Endothelial cell of umbilical vein (primary cell): ENCODE measurements at regions not wholly inside any gene's neighbourhood (a gene's known extent, or its start where the extent isn't known, plus 50 kb on each side); places are given as distances from the start of the nearest gene placed in this dataset.

Experiments
- BruUV-seq: library from RNA; stranded (reverse); fragments of 400-500 nt; replicated peaks from 2 replicates; lab custom pipeline; 2021; lab: Mats Ljungman, UMichigan
- CTCF ChIA-PET: fragments of 300-600, 350-600 bp; sonication (Branson Sonifier 250); formaldehyde crosslinking; loops from one replicate; lab custom pipeline; 2021; ENCODE audit warnings: antibody characterized with exemption, inconsistent platforms; lab: Charles Lee
- POLR2A ChIA-PET: fragments of 300-600, 350-600 bp; sonication (Branson Sonifier 250); formaldehyde crosslinking; loops from one replicate; lab custom pipeline; 2021; ENCODE audit warnings: antibody characterized with exemption, inconsistent platforms; lab: Charles Lee
- DNase-seq: peaks from one replicate; pipeline ENCODE4 v3.0.0-alpha.2; 2011; ENCODE audit warnings: low read depth, low spot score
- FAIRE-seq: peaks from 2 replicates; lab custom pipeline; 2011; peaks lifted over from hg19 to GRCh38; lab: Jason Lieb, UNC
- H2AFZ ChIP-seq: 2 replicates; pipeline ENCODE4 v1.6.0; 2012; ENCODE audit warnings: low read depth, low read length, control low read depth, inconsistent platforms
- H3K27ac ChIP-seq: 2 replicates; pipeline ENCODE4 v1.5.1; 2011; ENCODE audit warnings: low read depth, mild to moderate bottlenecking, control low read depth, low read length, moderate library complexity; ENCODE audit not compliant: insufficient read depth
- H3K27me3 ChIP-seq, 2 experiments: 2 replicates each; pipeline versions ENCODE4 v1.6.0 to v1.6.1; 2011; ENCODE audit warnings: low read length in 2 of 2, mixed read lengths in 1 of 2; ENCODE audit not compliant: control insufficient read depth in 2 of 2, insufficient read depth in 2 of 2
- H3K36me3 ChIP-seq, 2 experiments: 2 replicates in 1 of 2; 3 replicates in 1 of 2; pipeline ENCODE4 v1.5.1; 2011; ENCODE audit warnings: low read length in 2 of 2, mild to moderate bottlenecking in 1 of 2, moderate library complexity in 1 of 2; ENCODE audit not compliant: control insufficient read depth in 2 of 2, insufficient read depth in 2 of 2; ENCODE audit errors: extremely low read depth in 1 of 2
- H3K4me1 ChIP-seq: 3 replicates; pipeline ENCODE4 v1.5.1; 2011; ENCODE audit warnings: mild to moderate bottlenecking, low read length; ENCODE audit not compliant: control insufficient read depth, insufficient read depth; ENCODE audit errors: extremely low read depth
- H3K4me2 ChIP-seq: 2 replicates; pipeline ENCODE4 v1.6.1; 2011; ENCODE audit warnings: low read length, control low read depth, mixed read lengths; ENCODE audit not compliant: insufficient read depth
- H3K4me3 ChIP-seq, 3 experiments: fragments of 200-600 bp in 1 of 3; sonication (generic), shearing (Covaris generic) in 1 of 3; replicated peaks in 1 of 3; 2 replicates each; pipeline ENCODE4 v1.5.1; 2011 to 2016; ENCODE audit warnings: control low read depth in 3 of 3, low read length in 3 of 3, mild to moderate bottlenecking in 2 of 3, inconsistent platforms in 1 of 3, low read depth in 1 of 3, moderate library complexity in 1 of 3; ENCODE audit not compliant: insufficient read depth in 1 of 3
- H3K79me2 ChIP-seq: 2 replicates; pipeline ENCODE4 v1.6.0; 2012; ENCODE audit warnings: low read length, inconsistent platforms; ENCODE audit not compliant: control insufficient read depth, insufficient read depth
- H3K9ac ChIP-seq: replicated peaks from 2 replicates; pipeline ENCODE3; 2011; ENCODE audit warnings: low read length, control low read depth; ENCODE audit not compliant: insufficient read depth; ENCODE audit errors: extremely low read depth
- H3K9me1 ChIP-seq: replicated peaks from 3 replicates; pipeline ENCODE4 v1.6.0; 2011; ENCODE audit warnings: mild to moderate bottlenecking, low read length; ENCODE audit not compliant: control insufficient read depth, insufficient read depth; ENCODE audit errors: extremely low read depth
- H3K9me3 ChIP-seq: replicated peaks from 2 replicates; pipeline ENCODE4 v1.5.1; 2012; ENCODE audit warnings: low read length, inconsistent platforms; ENCODE audit not compliant: control insufficient read depth, insufficient read depth
- H4K20me1 ChIP-seq: replicated peaks from 2 replicates; pipeline ENCODE3; 2011; ENCODE audit warnings: mild to moderate bottlenecking, low read length; ENCODE audit not compliant: control insufficient read depth, insufficient read depth; ENCODE audit errors: extremely low read depth
- EZH2 ChIP-seq: IDR thresholded peaks from 2 replicates; pipeline ENCODE4 v1.6.1; 2012; ENCODE audit warnings: borderline replicate concordance, low read depth, mild to moderate bottlenecking, moderate library complexity, low read length, inconsistent platforms; ENCODE audit not compliant: severe bottlenecking
- FOS ChIP-seq: IDR thresholded peaks from 2 replicates; pipeline ENCODE4 v1.6.1; 2011; ENCODE audit warnings: mild to moderate bottlenecking, low read length, moderate library complexity, borderline replicate concordance; ENCODE audit not compliant: insufficient read depth
- GATA2 ChIP-seq: IDR thresholded peaks from 2 replicates; pipeline ENCODE4 v1.7.0; 2011; ENCODE audit warnings: low read depth, mild to moderate bottlenecking, moderate library complexity, mixed read lengths, low read length; ENCODE audit not compliant: insufficient read length, insufficient read depth
- JUN ChIP-seq: IDR thresholded peaks from 2 replicates; pipeline ENCODE4 v1.6.1; 2011; ENCODE audit warnings: borderline replicate concordance, low read depth; ENCODE audit not compliant: insufficient read length, insufficient read depth
- MYC ChIP-seq: IDR thresholded peaks from one replicate; pipeline ENCODE4 v1.6.1; 2011; ENCODE audit warnings: mild to moderate bottlenecking, low read depth, low read length
- POLR2A ChIP-seq: IDR thresholded peaks from 2 replicates; pipeline ENCODE4 v1.6.1; 2012; ENCODE audit warnings: low read depth, mild to moderate bottlenecking, control low read depth, low read length
- POLR2AphosphoS5 ChIP-seq: IDR thresholded peaks from 2 replicates; pipeline ENCODE4 v1.6.1; 2012; ENCODE audit warnings: low read depth, mild to moderate bottlenecking, control low read depth, low read length, moderate library complexity; ENCODE audit not compliant: insufficient read depth
- dilution Hi-C: fragments of 300-500 bp; cut with MboI; formaldehyde crosslinking; loops from one replicate; pipeline ENCODE4 v1.15.0; 2019; ENCODE audit warnings: low sequenced_read_pairs; ENCODE audit not compliant: extremely low pct_ligation_motif_present
- intact Hi-C: fragments of 100-400 bp; cut with micrococcal nuclease; formaldehyde crosslinking; loops from one replicate; pipeline ENCODE4 v1.10.0; 2022
- TF ChIP-seq, protein P1 (sequence below), 2 donors: IDR thresholded peaks; 1 replicate in 1 of 2; 2 replicates in 1 of 2; pipeline ENCODE4 v1.5.1; 2011; ENCODE audit warnings: low read length in 2 of 2, mild to moderate bottlenecking in 2 of 2, moderate library complexity in 2 of 2, control low read depth in 1 of 2, inconsistent platforms in 1 of 2, low read depth in 1 of 2; ENCODE audit not compliant: insufficient read depth in 1 of 2; ENCODE audit errors: extremely low read depth in 1 of 2
- TF ChIP-seq, protein P2 (sequence below): IDR thresholded peaks from 2 replicates; pipeline ENCODE4 v1.6.1; 2011; ENCODE audit not compliant: insufficient read depth, insufficient read length

DNA sequence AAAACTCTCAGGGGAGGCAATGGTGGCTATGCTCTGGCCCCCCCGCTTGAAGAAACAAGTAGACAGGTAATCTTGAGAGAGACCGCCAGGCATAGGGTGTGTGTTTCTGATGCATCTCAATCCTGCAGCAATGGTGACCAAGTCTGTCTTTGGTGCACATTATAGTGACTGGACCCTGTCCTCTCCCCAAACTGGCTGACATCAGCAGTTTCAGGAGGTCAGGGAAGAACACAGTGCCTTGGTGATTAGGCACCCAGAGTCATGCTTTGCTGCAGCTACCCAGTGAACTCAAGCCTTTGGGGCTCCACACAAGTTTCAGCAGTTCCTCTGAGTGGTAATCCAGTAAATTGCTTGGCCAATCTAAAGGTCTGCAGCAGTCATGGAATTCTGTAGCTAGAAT, 318.3 kb downstream of the SPIN4 start:
- dilution Hi-C loops, result no loop called here
- Histone ChIP-seq H3K9me1 (no peaks in the 10 kb centered on the region), H3K36me3 (no peaks in the 10 kb centered on the region), H3K4me3 (no peak overlapping the region), H2AFZ (no peak overlapping the region), H3K27ac (no peak overlapping the region), H3K79me2 (no peaks in the 10 kb centered on the region), H3K9me3 (no peaks in the 10 kb centered on the region), H4K20me1 (no peaks in the 10 kb centered on the region), H3K27me3 (no peaks in the 10 kb centered on the region), H3K9ac (no peak overlapping the region), H3K4me1 (no peaks in the 10 kb centered on the region), H3K4me2 (no peak overlapping the region)
- BruUV-seq, result no TSS peak
- no peak for DNase-seq
- ChIA-PET CTCF (no interaction called here), POLR2A (no interaction called here)
- no peak for FAIRE-seq
- intact Hi-C loops, result no loop called here
- TF ChIP-seq EZH2, result no peak

DNA sequence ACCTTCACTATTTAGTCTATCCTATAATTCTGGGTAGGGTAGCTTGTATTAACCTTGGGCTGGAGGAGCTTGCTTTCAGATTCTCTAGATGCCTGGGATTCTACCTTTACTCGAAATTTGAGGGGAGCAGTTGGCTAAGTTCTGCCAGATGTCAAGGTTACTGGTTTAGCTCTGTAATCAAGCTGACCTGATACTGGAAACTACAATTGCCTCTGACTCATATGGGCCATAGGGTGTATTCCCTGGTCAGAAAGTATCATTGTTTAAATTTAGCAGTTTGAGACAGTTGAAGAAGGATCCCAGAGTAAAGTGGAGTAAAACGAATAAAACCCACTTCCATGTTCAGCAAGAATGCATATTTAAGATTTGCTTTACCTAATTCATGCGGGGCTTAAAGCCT, 337.6 kb downstream of the SPIN4 start:
- BruUV-seq, result no TSS peak
- intact Hi-C loops (no loop called here), dilution Hi-C loops (no loop called here)
- POLR2A ChIA-PET, result no interaction called here
- Histone ChIP-seq H3K27me3 (no peaks in the 10 kb centered on the region), H4K20me1 (no peaks in the 10 kb centered on the region), H3K36me3 (no peaks in the 10 kb centered on the region), H2AFZ (no peak overlapping the region), H3K9me3 (no peaks in the 10 kb centered on the region), H3K27ac (no peak overlapping the region), H3K4me1 (no peaks in the 10 kb centered on the region), H3K79me2 (no peaks in the 10 kb centered on the region), H3K4me2 (no peak overlapping the region), H3K9ac (no peak overlapping the region), H3K4me3 (no peak overlapping the region), H3K9me1 (no peaks in the 10 kb centered on the region)
- CTCF ChIA-PET, result no interaction called here
- no peak for FAIRE-seq
- no peak for DNase-seq
- TF ChIP-seq EZH2 (no peak), POLR2A (no peak), JUN (no peak), FOS (no peak), GATA2 (no peak), POLR2AphosphoS5 (no peak), MYC (no peak)
- TF ChIP-seq, protein P1, sequence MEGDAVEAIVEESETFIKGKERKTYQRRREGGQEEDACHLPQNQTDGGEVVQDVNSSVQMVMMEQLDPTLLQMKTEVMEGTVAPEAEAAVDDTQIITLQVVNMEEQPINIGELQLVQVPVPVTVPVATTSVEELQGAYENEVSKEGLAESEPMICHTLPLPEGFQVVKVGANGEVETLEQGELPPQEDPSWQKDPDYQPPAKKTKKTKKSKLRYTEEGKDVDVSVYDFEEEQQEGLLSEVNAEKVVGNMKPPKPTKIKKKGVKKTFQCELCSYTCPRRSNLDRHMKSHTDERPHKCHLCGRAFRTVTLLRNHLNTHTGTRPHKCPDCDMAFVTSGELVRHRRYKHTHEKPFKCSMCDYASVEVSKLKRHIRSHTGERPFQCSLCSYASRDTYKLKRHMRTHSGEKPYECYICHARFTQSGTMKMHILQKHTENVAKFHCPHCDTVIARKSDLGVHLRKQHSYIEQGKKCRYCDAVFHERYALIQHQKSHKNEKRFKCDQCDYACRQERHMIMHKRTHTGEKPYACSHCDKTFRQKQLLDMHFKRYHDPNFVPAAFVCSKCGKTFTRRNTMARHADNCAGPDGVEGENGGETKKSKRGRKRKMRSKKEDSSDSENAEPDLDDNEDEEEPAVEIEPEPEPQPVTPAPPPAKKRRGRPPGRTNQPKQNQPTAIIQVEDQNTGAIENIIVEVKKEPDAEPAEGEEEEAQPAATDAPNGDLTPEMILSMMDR (IDR thresholded peaks at IDR 0.05; ENCODE audit: extremely low read depth in 1 of 2, insufficient read depth in 1 of 2, low read depth in 1 of 2, low read length in 2 of 2), result no peak
- TF ChIP-seq, protein P2, sequence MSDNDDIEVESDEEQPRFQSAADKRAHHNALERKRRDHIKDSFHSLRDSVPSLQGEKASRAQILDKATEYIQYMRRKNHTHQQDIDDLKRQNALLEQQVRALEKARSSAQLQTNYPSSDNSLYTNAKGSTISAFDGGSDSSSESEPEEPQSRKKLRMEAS, result no peak
